ENCODE measurements at regions not wholly inside any gene's neighbourhood (a gene's known extent, or its start where the extent isn't known, plus 50 kb on each side); places are given as distances from the start of the nearest gene placed in this dataset.

DNA sequence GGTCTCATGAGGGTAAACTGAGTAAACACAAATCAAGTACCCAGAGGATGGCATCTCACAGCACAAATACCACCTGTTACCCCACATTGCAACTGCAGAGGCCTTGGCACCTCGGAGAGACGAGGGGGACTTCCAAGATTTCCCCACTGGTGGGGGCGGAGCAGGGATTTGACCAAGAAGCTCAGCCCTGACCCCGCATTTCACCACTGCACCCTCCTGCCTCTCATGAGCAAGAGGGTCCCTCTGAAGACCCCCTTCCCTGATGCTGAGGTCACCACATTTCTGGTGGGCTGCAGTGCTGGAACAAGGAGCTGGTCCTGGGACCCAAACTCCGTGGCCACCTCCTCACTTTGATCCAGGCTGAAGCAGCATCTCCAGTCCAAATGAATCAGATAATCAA, 342.4 kb downstream of the NPHP4 start:
- no peak overlapping the region for H3K9ac ChIP-seq (ENCODE audit: low read length)
- H3K9me3 ChIP-seq (ENCODE audit: control extremely low read depth in 1 of 3, control insufficient read depth in 2 of 3, insufficient read depth in 1 of 3, low read length in 2 of 3): peaks cover 0 to 26% (median 0%) of the 10 kb centered on the region in 3 donors
- ChIA-PET CTCF (no interaction called here), POLR2A (no interaction called here)
- intact Hi-C loops (cut with micrococcal nuclease): no loop called here
- H3K4me1 ChIP-seq (ENCODE audit: control insufficient read depth in 2 of 2, insufficient read depth in 2 of 2, low read length in 2 of 2): no peaks in the 10 kb centered on the region
- Mint-ChIP-seq H3K27ac (no peak overlapping the region), H3K27me3 (peaks cover 21% of the 10 kb centered on the region), H3K9me3 (ENCODE audit: insufficient read depth) (peaks cover 7% of the 10 kb centered on the region), H3K4me3 (no peak overlapping the region), H3K4me1 (no peaks in the 10 kb centered on the region)
- no peak for DNase-seq
- 91% methylated on average over 4 of the region's 5 CpGs for WGBS (ENCODE audit: insufficient coverage)
- no peaks in the 10 kb centered on the region for H3K79me2 ChIP-seq (ENCODE audit: control insufficient read depth, insufficient read depth, low read length)
- peaks cover 0 to 12% (median 0%) of the 10 kb centered on the region in 4 experiments for H3K27me3 ChIP-seq (replicated peaks in 1 of 4; ENCODE audit: control extremely low read depth in 1 of 4, control insufficient read depth in 3 of 4, insufficient read depth in 4 of 4, low read length in 3 of 4)
- TF ChIP-seq, protein P1, sequence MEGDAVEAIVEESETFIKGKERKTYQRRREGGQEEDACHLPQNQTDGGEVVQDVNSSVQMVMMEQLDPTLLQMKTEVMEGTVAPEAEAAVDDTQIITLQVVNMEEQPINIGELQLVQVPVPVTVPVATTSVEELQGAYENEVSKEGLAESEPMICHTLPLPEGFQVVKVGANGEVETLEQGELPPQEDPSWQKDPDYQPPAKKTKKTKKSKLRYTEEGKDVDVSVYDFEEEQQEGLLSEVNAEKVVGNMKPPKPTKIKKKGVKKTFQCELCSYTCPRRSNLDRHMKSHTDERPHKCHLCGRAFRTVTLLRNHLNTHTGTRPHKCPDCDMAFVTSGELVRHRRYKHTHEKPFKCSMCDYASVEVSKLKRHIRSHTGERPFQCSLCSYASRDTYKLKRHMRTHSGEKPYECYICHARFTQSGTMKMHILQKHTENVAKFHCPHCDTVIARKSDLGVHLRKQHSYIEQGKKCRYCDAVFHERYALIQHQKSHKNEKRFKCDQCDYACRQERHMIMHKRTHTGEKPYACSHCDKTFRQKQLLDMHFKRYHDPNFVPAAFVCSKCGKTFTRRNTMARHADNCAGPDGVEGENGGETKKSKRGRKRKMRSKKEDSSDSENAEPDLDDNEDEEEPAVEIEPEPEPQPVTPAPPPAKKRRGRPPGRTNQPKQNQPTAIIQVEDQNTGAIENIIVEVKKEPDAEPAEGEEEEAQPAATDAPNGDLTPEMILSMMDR (IDR thresholded peaks at IDR 0.05): no peak
- no peak for TF ChIP-seq EZH2 (IDR thresholded peaks at IDR 0.05; ENCODE audit: borderline replicate concordance, insufficient read depth, low read depth, low read length, poor library complexity, severe bottlenecking)
- no peak overlapping the region for H2AFZ ChIP-seq (ENCODE audit: insufficient read depth, low read depth, low read length, poor library complexity, severe bottlenecking)
- no peaks in the 10 kb centered on the region for H3K36me3 ChIP-seq (replicated peaks in 1 of 2; ENCODE audit: control extremely low read depth in 1 of 2, control insufficient read depth in 1 of 2, extremely low read depth in 1 of 2, insufficient read depth in 2 of 2, low read length in 1 of 2)
- no peak overlapping the region for H3K4me3 ChIP-seq (ENCODE audit: control extremely low read depth in 1 of 5, extremely low read depth in 1 of 5, insufficient read depth in 1 of 5, low read depth in 2 of 5, low read length in 4 of 5)
- H3K4me2 ChIP-seq (replicated peaks; ENCODE audit: low read depth, low read length, poor library complexity, severe bottlenecking): no peak overlapping the region
- ATAC-seq (ENCODE audit: low read depth): no peak
- no peaks in the 10 kb centered on the region for H4K20me1 ChIP-seq (ENCODE audit: control insufficient read depth, insufficient read depth, low read length, poor library complexity, severe bottlenecking)
- no peak overlapping the region for H3K27ac ChIP-seq (ENCODE audit: low read length in 2 of 2)

- no peak overlapping the region for H3K27ac ChIP-seq (ENCODE audit: low read length in 2 of 2)
- H3K79me2 ChIP-seq (ENCODE audit: control insufficient read depth, insufficient read depth, low read length): no peaks in the 10 kb centered on the region
- H3K4me1 ChIP-seq (ENCODE audit: control insufficient read depth in 2 of 2, insufficient read depth in 2 of 2, low read length in 2 of 2): no peaks in the 10 kb centered on the region
- DNase-seq (no peak), ATAC-seq (ENCODE audit: low read depth) (no peak)
- intact Hi-C loops (cut with micrococcal nuclease): no loop called here
- peaks cover 0 to 12% (median 0%) of the 10 kb centered on the region in 4 experiments for H3K27me3 ChIP-seq (replicated peaks in 1 of 4; ENCODE audit: control extremely low read depth in 1 of 4, control insufficient read depth in 3 of 4, insufficient read depth in 4 of 4, low read length in 3 of 4)
- Mint-ChIP-seq H3K27ac (no peak overlapping the region), H3K4me1 (no peaks in the 10 kb centered on the region), H3K4me3 (no peak overlapping the region), H3K9me3 (ENCODE audit: insufficient read depth) (peaks cover 7% of the 10 kb centered on the region), H3K27me3 (peaks cover 21% of the 10 kb centered on the region)
- H3K4me3 ChIP-seq (ENCODE audit: control extremely low read depth in 1 of 5, extremely low read depth in 1 of 5, insufficient read depth in 1 of 5, low read depth in 2 of 5, low read length in 4 of 5): no peak overlapping the region
- no peak overlapping the region for H3K9ac ChIP-seq (ENCODE audit: low read length)
- TF ChIP-seq, protein P1 (IDR thresholded peaks at IDR 0.05): no peak
- TF ChIP-seq EZH2 (IDR thresholded peaks at IDR 0.05; ENCODE audit: borderline replicate concordance, insufficient read depth, low read depth, low read length, poor library complexity, severe bottlenecking): no peak
- no peak overlapping the region for H2AFZ ChIP-seq (ENCODE audit: insufficient read depth, low read depth, low read length, poor library complexity, severe bottlenecking)
- H3K4me2 ChIP-seq (replicated peaks; ENCODE audit: low read depth, low read length, poor library complexity, severe bottlenecking): no peak overlapping the region
- ChIA-PET POLR2A (no interaction called here), CTCF (no interaction called here)
- H3K36me3 ChIP-seq (replicated peaks in 1 of 2; ENCODE audit: control extremely low read depth in 1 of 2, control insufficient read depth in 1 of 2, extremely low read depth in 1 of 2, insufficient read depth in 2 of 2, low read length in 1 of 2): no peaks in the 10 kb centered on the region
- H3K9me3 ChIP-seq (ENCODE audit: control extremely low read depth in 1 of 3, control insufficient read depth in 2 of 3, insufficient read depth in 1 of 3, low read length in 2 of 3): peaks cover 0 to 32% (median 0%) of the 10 kb centered on the region in 3 donors
- H4K20me1 ChIP-seq (ENCODE audit: control insufficient read depth, insufficient read depth, low read length, poor library complexity, severe bottlenecking): no peaks in the 10 kb centered on the region
- WGBS (ENCODE audit: insufficient coverage): 82% methylated on average over 2 of the region's 4 CpGs
These were observed 343.1 kb downstream of the NPHP4 start for GRCh38 chr1:5649166-5649551.
